ENCODE measurements at regions not wholly inside any gene's neighbourhood (a gene's known extent, or its start where the extent isn't known, plus 50 kb on each side); places are given as distances from the start of the nearest gene placed in this dataset.

GRCh38 chr20:6467562-6467961, 299.9 kb upstream of the BMP2 start:
- no peaks in the 10 kb centered on the region for H3K9me3 ChIP-seq (replicated peaks in 1 of 2; ENCODE audit: control insufficient read depth in 1 of 2, insufficient read depth in 1 of 2, low read length in 2 of 2)
- DNase-seq: no peak
- Mint-ChIP-seq H3K27me3 (ENCODE audit: low read depth in 3 of 3) (peaks cover 0 to 2% (median 0%) of the 10 kb centered on the region in 3 donors), H3K36me3 (no peaks in the 10 kb centered on the region), H3K4me3 (no peak overlapping the region), H3K4me1 (no peaks in the 10 kb centered on the region), H3K9me3 (peaks cover 0 to 2% (median 1%) of the 10 kb centered on the region in 7 donors), H3K27ac (no peak overlapping the region)
- no CpG with 5 or more reads among the region's 2 CpGs for WGBS (ENCODE audit: insufficient coverage)
- H3K27me3 ChIP-seq (ENCODE audit: control insufficient read depth in 2 of 2, insufficient read depth in 2 of 2, low read length in 2 of 2): no peaks in the 10 kb centered on the region
- no peak overlapping the region for H3K27ac ChIP-seq (ENCODE audit: low read depth in 1 of 2, low read length in 2 of 2)
- no peaks in the 10 kb centered on the region for H3K79me2 ChIP-seq (ENCODE audit: insufficient read depth, low read length)
- no peak overlapping the region for H2AFZ ChIP-seq (ENCODE audit: insufficient read depth, low read depth, low read length, poor library complexity, severe bottlenecking)
- H3K9ac ChIP-seq (ENCODE audit: insufficient read depth, low read length, poor library complexity, severe bottlenecking): no peak overlapping the region
- H3K4me1 ChIP-seq (ENCODE audit: control insufficient read depth in 1 of 2, insufficient read depth in 2 of 2, low read length in 2 of 2): no peaks in the 10 kb centered on the region
- H3K36me3 ChIP-seq (replicated peaks in 1 of 2; ENCODE audit: control insufficient read depth in 1 of 2, insufficient read depth in 2 of 2, low read length in 2 of 2): no peaks in the 10 kb centered on the region
- intact Hi-C loops (cut with micrococcal nuclease): no loop called here
- TF ChIP-seq, protein P1, sequence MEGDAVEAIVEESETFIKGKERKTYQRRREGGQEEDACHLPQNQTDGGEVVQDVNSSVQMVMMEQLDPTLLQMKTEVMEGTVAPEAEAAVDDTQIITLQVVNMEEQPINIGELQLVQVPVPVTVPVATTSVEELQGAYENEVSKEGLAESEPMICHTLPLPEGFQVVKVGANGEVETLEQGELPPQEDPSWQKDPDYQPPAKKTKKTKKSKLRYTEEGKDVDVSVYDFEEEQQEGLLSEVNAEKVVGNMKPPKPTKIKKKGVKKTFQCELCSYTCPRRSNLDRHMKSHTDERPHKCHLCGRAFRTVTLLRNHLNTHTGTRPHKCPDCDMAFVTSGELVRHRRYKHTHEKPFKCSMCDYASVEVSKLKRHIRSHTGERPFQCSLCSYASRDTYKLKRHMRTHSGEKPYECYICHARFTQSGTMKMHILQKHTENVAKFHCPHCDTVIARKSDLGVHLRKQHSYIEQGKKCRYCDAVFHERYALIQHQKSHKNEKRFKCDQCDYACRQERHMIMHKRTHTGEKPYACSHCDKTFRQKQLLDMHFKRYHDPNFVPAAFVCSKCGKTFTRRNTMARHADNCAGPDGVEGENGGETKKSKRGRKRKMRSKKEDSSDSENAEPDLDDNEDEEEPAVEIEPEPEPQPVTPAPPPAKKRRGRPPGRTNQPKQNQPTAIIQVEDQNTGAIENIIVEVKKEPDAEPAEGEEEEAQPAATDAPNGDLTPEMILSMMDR (IDR thresholded peaks at IDR 0.05): no peak
- H4K20me1 ChIP-seq (ENCODE audit: insufficient read depth, low read length): no peaks in the 10 kb centered on the region
- H3K4me3 ChIP-seq (replicated peaks in 1 of 3; ENCODE audit: low read depth in 2 of 3, low read length in 3 of 3): no peak overlapping the region
- no peak overlapping the region for H3K4me2 ChIP-seq (replicated peaks; ENCODE audit: extremely low read depth, low read length, poor library complexity, severe bottlenecking)

- Histone ChIP-seq H3K27me3 (ENCODE audit: control insufficient read depth in 2 of 2, insufficient read depth in 2 of 2, low read length in 2 of 2) (no peaks in the 10 kb centered on the region), H3K9me3 (replicated peaks in 1 of 2; ENCODE audit: control insufficient read depth in 1 of 2, insufficient read depth in 1 of 2, low read length in 2 of 2) (no peaks in the 10 kb centered on the region), H3K79me2 (ENCODE audit: insufficient read depth, low read length) (no peaks in the 10 kb centered on the region), H3K9ac (ENCODE audit: insufficient read depth, low read length, poor library complexity, severe bottlenecking) (no peak overlapping the region), H3K4me1 (ENCODE audit: control insufficient read depth in 1 of 2, insufficient read depth in 2 of 2, low read length in 2 of 2) (no peaks in the 10 kb centered on the region), H3K4me3 (replicated peaks in 1 of 3; ENCODE audit: low read depth in 2 of 3, low read length in 3 of 3) (no peak overlapping the region), H3K4me2 (replicated peaks; ENCODE audit: extremely low read depth, low read length, poor library complexity, severe bottlenecking) (no peak overlapping the region), H4K20me1 (ENCODE audit: insufficient read depth, low read length) (no peaks in the 10 kb centered on the region), H3K27ac (ENCODE audit: low read depth in 1 of 2, low read length in 2 of 2) (no peak overlapping the region), H3K36me3 (replicated peaks in 1 of 2; ENCODE audit: control insufficient read depth in 1 of 2, insufficient read depth in 2 of 2, low read length in 2 of 2) (no peaks in the 10 kb centered on the region), H2AFZ (ENCODE audit: insufficient read depth, low read depth, low read length, poor library complexity, severe bottlenecking) (no peak overlapping the region)
- WGBS (ENCODE audit: insufficient coverage): 100% methylated on average over 2 of the region's 6 CpGs
- TF ChIP-seq, protein P1 (IDR thresholded peaks at IDR 0.05): no peak
- peaks cover 0 to 2% (median 0%) of the 10 kb centered on the region in 3 donors for H3K27me3 Mint-ChIP-seq (ENCODE audit: low read depth in 3 of 3)
- H3K9me3 Mint-ChIP-seq: peaks cover 0 to 2% (median 0%) of the 10 kb centered on the region in 7 donors
- H3K36me3 Mint-ChIP-seq: no peaks in the 10 kb centered on the region
- intact Hi-C loops (cut with micrococcal nuclease): no loop called here
- H3K4me3 Mint-ChIP-seq: no peak overlapping the region
- no peak for DNase-seq
- H3K4me1 Mint-ChIP-seq: no peaks in the 10 kb centered on the region
- H3K27ac Mint-ChIP-seq: no peak overlapping the region
Observed at GRCh38 chr20:6466075-6466810, 301.2 kb upstream of the BMP2 start.

Data from CD14-positive monocyte (primary cell).